Hypothalamus (tissue), 51 donors: ENCODE measurements at regions not wholly inside any gene's neighbourhood (a gene's known extent, or its start where the extent isn't known, plus 50 kb on each side); places are given as distances from the start of the nearest gene placed in this dataset.

ENCODE experiments used
- DNase-seq, 51 donors: peaks; one replicate each; lab custom pipeline; 2025; lab: John Stamatoyannopoulos, UW

GRCh38 chr19:28036486-28036885 lies 1176.5 kb downstream of the UQCRFS1 start:
- DNase-seq = no peak

GRCh38 chr19:28034936-28035335 lies 1178.0 kb downstream of the UQCRFS1 start:
- no peak for DNase-seq

GRCh38 chr19:28028881-28029444 lies 1184.0 kb downstream of the UQCRFS1 start:
- DNase-seq = no peak

GRCh38 chr19:28027116-28027515 lies 1185.8 kb downstream of the UQCRFS1 start:
- no peak for DNase-seq

- DNase-seq = no peak
Observed at GRCh38 chr19:28026636-28027035, 1186.3 kb downstream of the UQCRFS1 start.

GRCh38 chr19:28024920-28025319 lies 1188.0 kb downstream of the UQCRFS1 start:
- no peak for DNase-seq

GRCh38 chr19:28023064-28023463 lies 1189.9 kb downstream of the UQCRFS1 start:
- DNase-seq = no peak

GRCh38 chr19:28022506-28022905 lies 1190.4 kb downstream of the UQCRFS1 start:
- DNase-seq = no peak

- no peak for DNase-seq
Observed at GRCh38 chr19:28021259-28022185, 1191.4 kb downstream of the UQCRFS1 start.

- no peak for DNase-seq
Observed at GRCh38 chr19:28020619-28021258, 1192.2 kb downstream of the UQCRFS1 start.

- DNase-seq = no peak
Observed at GRCh38 chr19:28019901-28020300, 1193.0 kb downstream of the UQCRFS1 start.

GRCh38 chr19:28019371-28019770 lies 1193.6 kb downstream of the UQCRFS1 start:
- no peak for DNase-seq

- no peak for DNase-seq
Observed at GRCh38 chr19:28018499-28018898, 1194.5 kb downstream of the UQCRFS1 start.

- DNase-seq = no peak
Observed at GRCh38 chr19:28014615-28015405, 1198.1 kb downstream of the UQCRFS1 start.

GRCh38 chr19:28012361-28012760 lies 1200.6 kb downstream of the UQCRFS1 start:
- no peak for DNase-seq

- no peak for DNase-seq
Observed at GRCh38 chr19:28010656-28011055, 1202.3 kb downstream of the UQCRFS1 start.

- peak in 1 of 51 donors; percentile 17 for DNase-seq
Observed at GRCh38 chr19:28009696-28010095, 1203.3 kb downstream of the UQCRFS1 start.

GRCh38 chr19:28008695-28009094 lies 1204.3 kb downstream of the UQCRFS1 start:
- no peak for DNase-seq

- no peak for DNase-seq
Observed at GRCh38 chr19:28003543-28003942, 1209.4 kb downstream of the UQCRFS1 start.

- DNase-seq = no peak
Observed at GRCh38 chr19:27997069-27997468, 1215.9 kb downstream of the UQCRFS1 start.
